ENCODE measurements at regions not wholly inside any gene's neighbourhood (a gene's known extent, or its start where the extent isn't known, plus 50 kb on each side); places are given as distances from the start of the nearest gene placed in this dataset.

- ATAC-seq (no peak), DNase-seq (no peak), FAIRE-seq (no peak)
- Histone ChIP-seq H3K27me3 (no peaks in the 10 kb centered on the region), H3K36me3 (no peaks in the 10 kb centered on the region), H3K4me3 (no peak overlapping the region), H3K9me3 (no peaks in the 10 kb centered on the region), H3K27ac (no peak overlapping the region), H3K4me1 (no peaks in the 10 kb centered on the region)
- TF ChIP-seq CTCF (IDR thresholded peaks at IDR 0.05) = no peak
- 90 to 92% methylated on average over 5 of the region's 5 CpGs for WGBS, 2 donors
- intact Hi-C loops (cut with DNase I) = no loop called here
These were observed 584.2 kb downstream of the CMPK2 start for GRCh38 chr2:6281524-6281923.

GRCh38 chr2:6283259-6283658 lies 582.4 kb downstream of the CMPK2 start:
- Histone ChIP-seq H3K27me3 (no peaks in the 10 kb centered on the region), H3K4me1 (no peaks in the 10 kb centered on the region), H3K27ac (no peak overlapping the region), H3K4me3 (no peak overlapping the region), H3K36me3 (no peaks in the 10 kb centered on the region), H3K9me3 (no peaks in the 10 kb centered on the region)
- WGBS, 2 donors = 75 to 98% methylated on average over 24 of the region's 24 CpGs
- ATAC-seq = no peak
- TF ChIP-seq CTCF (IDR thresholded peaks at IDR 0.05) = no peak
- no peak for DNase-seq
- intact Hi-C loops (cut with DNase I) = no loop called here
- no peak for FAIRE-seq

GRCh38 chr2:6287406-6287805 lies 578.3 kb downstream of the CMPK2 start:
- Histone ChIP-seq H3K27ac (no peak overlapping the region), H3K4me1 (no peaks in the 10 kb centered on the region), H3K4me3 (no peak overlapping the region), H3K27me3 (no peaks in the 10 kb centered on the region), H3K36me3 (no peaks in the 10 kb centered on the region), H3K9me3 (no peaks in the 10 kb centered on the region)
- intact Hi-C loops (cut with DNase I) = no loop called here
- TF ChIP-seq CTCF (IDR thresholded peaks at IDR 0.05) = no peak
- DNase-seq (no peak), ATAC-seq (no peak), FAIRE-seq (no peak)
- WGBS, 2 donors = 88 to 95% methylated on average over 4 of the region's 4 CpGs

- no peaks in the 10 kb centered on the region for H3K9me3 ChIP-seq
- no peak for FAIRE-seq
These were observed 576.9 kb downstream of the CMPK2 start for GRCh38 chr2:6288791-6289190.

More at GRCh38 chr2:6288791-6289190, 576.9 kb downstream of the CMPK2 start:
- intact Hi-C loops (cut with DNase I) = no loop called here
- H3K27ac ChIP-seq = no peak overlapping the region
- H3K27me3 ChIP-seq = no peaks in the 10 kb centered on the region
- H3K4me1 ChIP-seq = no peaks in the 10 kb centered on the region
- H3K36me3 ChIP-seq = no peaks in the 10 kb centered on the region
- no peak overlapping the region for H3K4me3 ChIP-seq
- ATAC-seq = no peak
- DNase-seq = no peak
- no peak for TF ChIP-seq CTCF (IDR thresholded peaks at IDR 0.05)

Measured in pancreas (tissue), 10 donors.